ENCODE measurements at regions not wholly inside any gene's neighbourhood (a gene's known extent, or its start where the extent isn't known, plus 50 kb on each side); places are given as distances from the start of the nearest gene placed in this dataset.

DNA sequence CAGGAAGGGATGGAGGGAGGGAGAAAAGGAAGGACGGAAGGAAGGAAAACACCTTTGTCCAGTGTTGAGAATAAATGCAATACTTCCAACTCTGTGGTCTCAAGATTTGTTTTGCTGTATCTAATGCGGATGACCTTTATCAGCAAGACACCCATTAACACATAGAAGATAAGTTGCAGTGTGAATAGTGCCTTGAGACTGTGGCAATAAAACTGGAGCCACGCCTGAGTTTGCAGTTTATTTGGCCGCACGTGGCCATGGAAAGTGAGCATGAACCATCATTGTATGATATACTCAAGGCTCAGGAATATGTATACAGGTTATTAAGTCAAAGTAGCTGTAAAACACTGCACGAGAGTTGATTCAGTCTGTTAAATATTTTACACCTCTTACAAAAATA lies 113.6 kb upstream of the EEA1 start:
- DNase-seq (ENCODE audit: low read depth in 4 of 4, low spot score in 1 of 4) = no peak

DNA sequence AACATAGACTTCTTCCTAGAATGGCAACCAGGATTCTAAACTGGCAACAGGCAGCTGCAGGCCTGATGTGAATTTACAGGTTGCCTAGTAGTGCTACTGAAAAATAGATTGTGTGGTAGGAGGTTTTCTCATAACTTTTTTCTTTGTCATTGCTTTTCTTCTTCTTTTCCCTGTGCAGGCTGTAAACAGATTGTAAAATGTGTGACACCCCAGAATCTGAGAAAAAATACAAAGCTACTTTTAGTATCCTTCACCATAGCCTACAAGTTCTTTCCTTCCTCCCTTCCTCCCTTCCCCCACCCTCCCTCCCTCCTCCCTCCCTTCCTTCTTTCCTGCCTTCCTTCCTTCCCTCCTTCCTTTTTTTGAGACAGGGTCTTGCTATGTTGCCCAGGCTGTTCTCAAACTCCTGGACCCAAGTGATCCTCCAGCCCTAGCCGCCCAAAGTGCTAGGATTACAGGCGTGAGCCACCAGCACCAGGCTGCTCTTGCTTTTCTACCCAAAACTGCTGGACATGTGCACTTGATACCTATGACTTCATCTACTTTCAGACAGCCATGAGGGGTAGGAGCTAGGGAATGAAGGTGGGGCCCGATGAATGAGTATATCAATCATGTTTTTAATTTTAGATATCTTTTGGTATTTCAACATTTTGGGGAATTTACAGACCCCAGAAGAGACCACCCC lies 114.2 kb upstream of the EEA1 start:
- no peak for DNase-seq (ENCODE audit: low read depth in 4 of 4, low spot score in 1 of 4)

DNA sequence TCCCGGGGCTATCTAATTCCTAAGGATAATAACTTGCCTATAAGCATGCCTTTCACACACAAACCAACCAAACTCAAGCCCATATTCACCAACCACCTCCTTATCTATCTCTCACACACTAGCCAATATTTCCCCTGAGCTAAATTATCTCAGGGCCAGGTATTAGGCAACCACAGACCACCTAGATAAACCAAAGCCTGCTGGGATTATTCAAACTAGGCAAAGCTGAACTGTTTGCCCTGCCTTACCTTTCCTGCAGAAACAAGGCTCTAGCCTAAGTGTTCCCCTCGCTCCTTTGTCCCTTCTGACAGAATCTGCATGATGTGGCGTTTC lies 114.7 kb upstream of the EEA1 start:
- DNase-seq (ENCODE audit: low read depth in 4 of 4, low spot score in 1 of 4) = no peak

DNA sequence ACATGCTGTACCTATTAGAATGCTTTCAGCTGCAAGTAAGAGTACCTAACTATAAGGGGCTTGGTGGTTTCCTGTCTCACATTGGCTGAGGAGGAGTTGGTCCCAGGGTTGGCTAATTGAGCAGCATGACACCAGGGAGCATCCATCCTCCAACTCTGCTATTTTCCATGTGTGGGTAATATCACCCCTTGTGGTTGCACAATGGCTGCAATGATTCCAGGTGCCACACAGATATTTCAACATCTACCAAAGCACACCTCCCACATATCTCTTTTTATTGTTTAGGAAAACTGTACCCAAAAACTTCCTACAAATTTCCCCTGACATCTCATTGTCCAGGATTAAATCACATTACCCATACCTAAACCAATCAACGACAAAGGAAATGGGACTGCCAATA lies 118.0 kb upstream of the EEA1 start:
- no peak for DNase-seq (ENCODE audit: low read depth in 4 of 4, low spot score in 1 of 4)

DNA sequence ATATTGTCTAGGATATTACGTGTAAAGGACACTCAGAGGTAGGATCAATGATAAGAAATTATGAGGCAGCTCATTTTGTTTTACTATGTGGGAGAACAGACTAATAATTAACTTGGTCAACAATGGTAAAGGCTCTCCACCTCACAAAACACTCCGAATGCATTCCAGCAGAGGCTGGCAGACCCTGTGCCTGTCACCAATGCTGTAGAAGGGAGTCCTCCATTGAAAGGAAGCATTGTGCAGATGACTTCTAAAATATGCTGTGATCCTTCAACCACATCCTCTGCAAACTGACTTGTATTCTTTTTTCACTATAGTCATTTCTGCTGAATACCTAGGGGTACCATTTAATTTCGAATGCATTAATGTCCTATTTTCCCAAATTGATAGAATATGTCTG lies 119.6 kb upstream of the EEA1 start:
- no peak for DNase-seq (ENCODE audit: low read depth in 4 of 4, low spot score in 1 of 4)

DNA sequence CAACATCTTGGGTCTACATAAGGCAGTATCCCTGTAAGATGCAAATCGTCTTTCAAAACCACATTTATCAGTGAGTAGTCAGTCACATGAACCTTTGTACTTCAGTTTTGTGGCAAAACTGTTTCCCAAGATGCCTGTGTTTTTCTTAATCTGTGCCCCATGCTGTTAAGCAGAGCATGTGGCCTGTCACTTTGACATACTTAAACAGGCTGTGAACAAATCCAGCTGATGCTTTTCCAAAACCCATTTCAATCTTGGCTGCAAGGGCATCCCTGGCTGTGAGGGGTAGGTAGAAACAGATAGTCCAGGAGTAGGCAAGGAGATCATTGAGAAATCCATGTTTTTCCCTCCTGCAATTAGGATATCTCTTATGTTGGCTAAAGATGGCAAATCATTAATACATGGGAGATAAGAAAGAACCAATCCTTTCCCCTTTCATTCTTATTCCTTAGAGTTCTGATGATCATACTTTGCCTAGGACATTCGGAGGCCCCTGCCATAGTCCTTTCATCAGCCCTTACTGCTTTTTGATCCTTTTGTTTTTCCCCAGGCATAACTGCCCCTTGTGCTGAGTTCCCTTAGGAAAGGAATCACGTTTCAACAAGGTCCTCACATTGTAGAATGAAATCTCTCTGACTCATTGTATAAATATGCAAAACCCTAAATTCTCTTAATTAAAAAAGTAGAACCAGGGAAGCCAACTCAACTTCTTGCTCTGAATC lies 121.1 kb upstream of the EEA1 start:
- no peak for DNase-seq (ENCODE audit: low read depth in 4 of 4, low spot score in 1 of 4)

DNA sequence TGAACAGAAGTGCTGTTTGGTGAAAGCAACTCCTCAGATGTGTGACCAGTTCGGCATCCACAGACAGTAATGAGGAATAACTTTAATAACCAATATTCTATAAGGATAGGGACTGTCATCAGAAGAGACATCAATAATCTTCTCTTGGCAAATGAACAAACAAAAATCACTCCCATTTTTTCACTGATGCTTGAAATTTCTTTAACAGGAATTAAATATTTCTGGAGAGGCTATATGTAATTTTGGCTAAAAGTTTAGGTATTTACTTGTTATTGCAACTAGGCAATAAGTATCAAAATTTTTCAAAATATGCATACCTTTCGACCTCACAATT lies 121.6 kb upstream of the EEA1 start:
- DNase-seq (ENCODE audit: low read depth in 4 of 4, low spot score in 1 of 4) = no peak

DNA sequence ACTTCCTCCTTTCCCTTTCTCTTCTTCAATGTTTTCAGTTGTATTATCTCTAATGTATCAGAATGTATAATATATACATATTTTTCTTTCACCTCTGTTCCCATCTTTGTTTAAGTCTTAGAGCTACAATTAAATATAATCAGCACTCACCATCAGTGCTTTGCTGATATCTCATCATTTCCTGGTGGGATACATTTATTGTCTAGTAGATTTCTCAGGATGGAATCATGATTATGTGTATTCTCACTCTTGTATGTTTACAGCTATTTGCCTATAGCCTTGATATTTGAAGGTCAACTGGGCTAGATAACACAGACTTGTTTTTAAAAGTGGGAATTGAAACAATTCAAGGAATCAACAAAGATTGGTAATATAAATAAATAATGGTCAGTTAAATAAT lies 124.9 kb upstream of the EEA1 start:
- no peak for DNase-seq (ENCODE audit: low read depth in 4 of 4, low spot score in 1 of 4)

DNA sequence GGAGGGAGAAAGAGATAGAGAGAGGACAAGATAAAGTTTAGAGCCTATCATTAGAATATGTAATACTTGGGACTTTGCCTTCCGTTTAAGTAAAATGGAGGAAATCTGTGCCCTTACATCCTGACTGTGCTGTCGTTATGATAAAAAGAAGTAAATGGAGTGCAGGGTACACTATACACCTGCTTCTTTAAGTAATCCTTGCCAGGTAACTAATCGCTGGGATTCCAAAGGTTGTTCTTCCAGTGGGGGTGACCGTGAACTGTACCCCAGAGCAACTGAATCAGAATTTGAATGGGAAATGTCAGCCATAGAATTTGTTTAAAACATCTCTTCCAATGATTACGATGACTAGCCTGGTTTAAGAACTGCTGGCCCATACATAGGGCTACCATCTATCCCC lies 126.1 kb upstream of the EEA1 start:
- DNase-seq (ENCODE audit: low read depth in 4 of 4, low spot score in 1 of 4) = no peak

DNA sequence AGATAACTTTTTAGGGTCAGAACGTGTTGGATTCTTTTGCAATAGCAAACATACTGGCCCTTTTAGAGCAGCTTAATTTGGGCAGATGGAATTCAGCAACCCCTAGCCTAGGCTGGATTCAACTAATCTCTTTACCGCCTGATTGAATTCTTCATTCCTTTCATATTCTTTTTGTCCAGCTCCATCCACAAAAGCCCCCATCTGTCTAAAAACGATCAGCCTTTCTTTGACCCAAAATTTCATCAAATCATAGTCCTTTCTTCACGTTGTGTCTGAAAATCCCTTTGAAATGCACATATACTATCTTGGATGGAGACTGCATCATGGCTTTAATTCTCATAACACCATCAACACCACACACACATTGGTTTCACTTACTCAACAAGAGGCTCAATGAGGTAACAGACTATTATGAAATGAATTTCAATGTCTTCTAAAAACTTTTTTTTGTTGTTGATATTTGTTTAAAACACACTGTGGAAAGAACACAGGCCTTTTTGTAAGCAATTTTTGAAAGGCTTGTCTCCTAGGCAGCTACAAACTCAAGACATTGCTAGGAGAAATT lies 128.0 kb upstream of the EEA1 start:
- no peak for DNase-seq (ENCODE audit: low read depth in 4 of 4, low spot score in 1 of 4)

DNA sequence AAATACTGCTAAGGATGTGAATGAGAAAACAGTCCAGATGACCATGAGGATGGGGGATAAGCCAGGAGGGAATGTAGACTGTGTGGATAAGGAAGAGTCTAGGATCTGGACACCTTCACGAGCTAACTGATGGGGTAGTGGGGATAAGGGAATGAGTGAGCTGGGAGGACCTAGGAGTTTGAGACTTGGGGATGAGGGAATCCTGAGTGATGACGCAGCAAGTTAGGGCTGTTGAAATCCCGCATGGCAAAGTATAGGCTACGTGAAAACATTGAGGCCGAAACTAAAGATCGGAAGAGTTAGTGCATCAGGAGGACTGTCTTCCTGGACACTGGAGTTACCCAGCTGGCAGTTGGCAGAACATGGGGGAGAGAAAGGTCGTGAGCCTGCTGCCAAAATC lies 129.2 kb upstream of the EEA1 start:
- no peak for DNase-seq (ENCODE audit: low read depth in 4 of 4, low spot score in 1 of 4)

DNA sequence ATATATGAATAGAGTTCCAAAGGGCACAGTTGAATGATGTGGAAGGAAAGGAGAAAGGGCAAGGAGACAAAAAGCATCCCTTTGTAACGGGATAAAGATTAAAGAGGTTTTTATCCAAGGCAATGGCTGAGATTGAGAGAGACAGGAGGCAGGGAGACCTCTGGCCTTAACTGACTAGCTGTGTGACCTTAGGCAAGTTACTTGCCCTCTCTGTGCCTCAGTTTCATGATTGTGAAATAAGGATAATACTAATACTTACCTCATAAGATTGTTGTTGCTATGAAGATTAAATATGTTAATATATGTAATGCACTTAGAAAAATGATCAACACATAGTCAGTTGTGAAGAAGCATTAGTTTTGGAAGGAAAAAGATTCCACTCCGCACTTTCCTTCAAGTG lies 130.2 kb upstream of the EEA1 start:
- no peak for DNase-seq (ENCODE audit: low read depth in 4 of 4, low spot score in 1 of 4)

DNA sequence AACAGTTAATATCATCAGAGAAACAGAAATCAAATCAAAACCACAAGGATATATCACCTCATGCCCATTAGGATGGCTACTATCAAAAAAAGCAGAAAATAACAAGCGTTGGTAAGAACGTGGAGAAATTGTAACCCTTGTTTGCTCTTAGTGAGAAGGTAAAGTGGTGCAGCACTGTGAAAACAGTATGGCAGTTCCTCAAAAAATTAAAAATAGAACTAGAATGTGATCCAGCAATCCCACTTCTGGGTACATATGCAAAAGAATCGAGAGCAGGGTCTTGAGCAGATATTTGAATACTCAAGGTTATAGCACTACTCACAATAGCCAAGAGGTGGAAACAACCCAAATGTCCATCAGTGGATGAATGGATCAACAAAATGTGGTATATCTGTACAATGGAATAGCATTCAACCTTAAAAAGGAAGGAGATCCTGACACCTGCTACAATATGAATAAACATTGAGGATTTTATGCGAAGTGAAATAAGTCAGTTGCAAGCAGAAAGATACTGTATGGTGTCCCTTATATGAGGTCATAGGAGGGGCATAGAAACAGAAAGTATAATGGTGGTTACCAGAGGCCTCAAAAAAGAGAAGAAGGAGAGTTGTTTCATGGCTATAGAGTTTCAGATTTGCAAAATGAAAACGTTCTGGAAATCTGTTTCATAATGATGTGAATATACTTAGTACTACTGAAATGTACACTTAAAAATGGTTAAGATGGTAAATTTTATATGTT lies 131.0 kb upstream of the EEA1 start:
- no peak for DNase-seq (ENCODE audit: low read depth in 4 of 4, low spot score in 1 of 4)

DNA sequence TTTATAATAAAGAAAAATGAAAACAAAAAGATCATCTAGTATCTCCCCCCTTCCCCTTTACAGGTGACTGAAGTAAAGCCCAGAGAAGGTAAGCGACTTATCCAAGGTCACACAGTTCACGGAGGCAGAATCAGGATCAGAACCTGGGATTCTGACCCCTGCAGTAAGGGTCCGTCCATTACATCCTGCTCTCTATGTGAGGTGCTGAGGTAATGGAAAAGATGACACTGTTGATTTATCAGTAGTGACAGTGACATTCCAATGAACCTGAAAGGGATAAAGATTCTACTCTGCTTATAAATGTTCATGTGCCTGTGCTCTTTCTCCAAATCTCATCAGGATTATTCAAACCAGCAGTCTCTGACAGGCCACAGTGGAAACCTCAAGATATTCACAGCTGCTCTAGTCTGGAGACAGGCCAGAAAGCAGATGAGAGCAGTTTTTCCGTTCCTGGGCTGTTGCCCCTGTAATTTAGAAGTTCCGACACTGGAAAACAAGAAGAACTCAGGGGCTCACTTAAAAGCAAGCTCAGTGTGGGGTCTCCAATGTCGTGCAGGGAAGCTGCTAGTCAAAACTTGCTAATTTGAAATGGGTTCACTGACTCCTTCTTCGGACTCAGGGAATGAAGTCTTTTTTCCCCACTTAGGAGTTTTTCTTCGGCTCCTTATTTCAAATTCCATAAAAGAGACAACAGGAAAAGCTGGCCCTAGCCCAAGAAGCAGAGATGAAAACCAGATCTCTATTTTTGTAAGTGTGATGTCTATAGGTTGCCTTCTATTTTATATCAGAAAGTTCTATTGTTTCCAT lies 131.8 kb upstream of the EEA1 start:
- no peak for DNase-seq (ENCODE audit: low read depth in 4 of 4, low spot score in 1 of 4)

DNA sequence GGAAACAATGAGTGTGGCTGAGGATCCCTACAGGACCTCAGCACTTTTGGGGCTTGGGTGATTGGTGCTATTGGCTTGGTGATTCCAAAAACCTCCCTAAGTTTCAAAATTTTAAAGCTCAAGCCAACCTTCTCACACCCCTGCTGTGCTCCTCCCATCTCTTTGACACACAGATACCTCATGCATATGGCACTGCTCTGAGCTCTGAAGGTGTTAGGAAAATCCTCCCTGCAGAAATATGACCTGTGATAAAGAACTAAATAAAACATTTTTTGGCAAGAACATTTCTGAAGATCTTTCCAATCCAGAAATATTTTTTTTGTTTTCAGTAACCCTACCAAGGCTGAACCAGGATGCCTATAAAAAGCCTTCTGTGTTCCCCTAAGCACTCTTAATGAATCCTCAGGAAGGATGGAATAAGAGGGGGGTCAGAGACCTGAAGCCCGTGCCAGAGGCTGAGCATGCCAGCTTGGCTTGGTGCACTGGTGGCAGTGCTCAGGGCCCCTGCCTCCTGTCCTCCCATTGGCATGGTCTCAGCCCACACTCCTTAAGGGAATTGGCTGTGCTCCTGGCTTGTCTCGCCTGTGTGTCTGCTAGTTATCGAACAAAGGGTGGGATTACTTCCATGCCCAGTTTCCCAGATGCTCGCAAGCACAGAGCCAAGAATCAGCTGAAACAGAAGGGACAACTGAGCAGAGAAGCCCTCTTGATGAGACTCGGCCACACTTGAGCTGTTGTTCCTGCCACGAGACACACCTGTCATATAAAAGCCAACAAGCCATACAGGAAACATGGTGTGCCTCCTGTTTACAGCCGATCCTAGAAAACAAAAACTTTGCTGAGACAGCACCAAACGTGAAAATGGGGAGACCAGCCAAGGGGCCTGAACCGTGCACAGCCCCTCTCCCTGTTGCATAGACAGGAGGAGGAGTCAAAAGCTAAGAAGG lies 132.7 kb upstream of the EEA1 start:
- DNase-seq (ENCODE audit: low read depth in 4 of 4, low spot score in 1 of 4) = no peak

DNA sequence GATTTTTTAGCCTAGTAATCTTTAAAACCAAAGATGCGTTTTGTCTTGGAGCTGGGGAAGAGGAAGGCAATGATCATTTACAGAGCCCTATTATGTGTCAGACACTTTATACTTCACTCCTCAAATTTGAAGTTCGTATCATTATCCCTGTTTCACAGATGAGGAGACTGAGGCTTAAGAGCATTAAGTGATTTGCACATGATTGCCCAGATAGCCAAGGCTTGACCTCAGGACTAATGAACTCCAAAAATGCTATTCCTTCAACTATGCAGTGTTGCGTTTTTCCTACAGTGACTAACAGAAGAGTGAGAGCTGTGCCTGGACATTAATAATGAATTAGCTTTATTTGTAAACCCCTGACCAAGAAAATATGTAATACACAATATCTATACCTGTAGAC lies 136.8 kb upstream of the EEA1 start:
- DNase-seq (ENCODE audit: low read depth in 4 of 4, low spot score in 1 of 4) = no peak

DNA sequence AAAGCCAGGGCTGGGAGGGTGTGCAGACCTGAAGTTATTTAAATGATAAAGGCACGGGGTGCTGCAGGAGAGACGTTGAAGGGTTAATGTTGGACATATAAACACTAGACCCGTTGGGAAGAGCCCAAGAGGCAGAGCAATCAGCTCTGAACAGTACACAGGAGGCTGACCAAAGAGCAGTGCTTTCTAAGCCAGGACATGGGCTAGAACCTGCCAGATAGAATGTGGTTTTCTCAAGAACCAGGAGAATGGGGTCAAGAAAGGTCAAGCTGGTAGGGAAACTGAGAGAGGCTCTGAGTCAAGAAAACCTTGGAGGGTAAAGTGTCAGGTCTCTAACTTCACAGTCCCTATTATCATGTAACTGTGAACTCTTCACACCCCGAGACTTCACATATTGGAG lies 143.2 kb upstream of the EEA1 start:
- no peak for DNase-seq (ENCODE audit: low read depth in 4 of 4, low spot score in 1 of 4)

DNA sequence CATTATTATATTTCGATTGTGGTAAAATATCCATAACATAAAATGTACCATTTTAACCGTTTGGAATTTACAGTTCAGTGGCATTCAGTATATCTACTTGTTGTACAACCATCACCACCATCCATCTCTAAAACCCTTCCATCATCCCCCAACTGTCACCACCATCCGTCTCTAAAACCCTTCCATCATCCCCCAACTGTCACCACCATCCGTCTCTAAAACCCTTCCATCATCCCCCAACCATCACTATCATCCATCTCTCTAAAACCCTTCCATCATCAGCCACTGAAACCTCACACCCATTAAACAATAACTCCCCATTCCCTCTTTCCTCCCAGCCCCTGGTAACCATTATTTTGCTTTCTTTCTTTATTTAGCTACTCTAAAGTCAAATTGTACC lies 144.2 kb upstream of the EEA1 start:
- DNase-seq (ENCODE audit: low read depth in 4 of 4, low spot score in 1 of 4) = no peak

DNA sequence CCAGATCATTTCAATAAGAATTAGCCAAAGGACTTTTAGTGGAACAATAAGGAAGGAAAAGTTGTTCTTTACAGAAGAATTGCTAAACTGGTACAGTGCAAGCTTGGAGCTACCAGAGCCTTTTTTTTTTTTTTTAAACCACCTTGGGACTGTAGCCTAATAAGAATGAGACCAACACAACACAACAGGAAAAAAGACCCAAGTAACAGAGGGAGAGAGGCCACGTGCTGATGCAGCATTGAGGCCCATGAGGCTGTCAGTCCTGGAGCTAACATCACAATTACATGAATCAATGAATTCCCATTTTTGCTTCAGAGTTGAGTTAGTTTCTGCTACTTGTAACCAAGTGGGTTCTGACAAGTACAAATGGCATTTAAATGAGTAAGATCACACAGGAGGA lies 149.0 kb upstream of the EEA1 start:
- no peak for DNase-seq (ENCODE audit: low read depth in 4 of 4, low spot score in 1 of 4)

DNA sequence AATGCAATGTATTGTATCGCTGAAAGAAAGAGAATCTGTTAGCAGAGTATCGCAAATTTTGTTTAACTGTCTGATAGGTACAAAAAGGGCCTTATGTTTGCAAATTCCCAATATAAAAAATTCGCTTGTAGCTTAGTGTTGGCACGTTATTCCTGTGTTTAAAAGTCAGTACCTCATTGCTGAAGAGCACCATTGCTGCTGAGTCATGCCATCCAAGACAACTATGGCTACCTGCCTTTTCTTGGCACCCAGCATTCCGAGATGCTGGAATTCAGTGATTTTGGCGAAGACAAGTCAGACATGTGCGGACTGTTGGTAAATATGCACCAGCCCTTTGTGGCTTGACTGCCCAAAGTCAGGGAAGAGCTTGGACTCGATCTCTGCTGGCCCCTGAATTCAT lies 149.5 kb upstream of the EEA1 start:
- DNase-seq (ENCODE audit: low read depth in 4 of 4, low spot score in 1 of 4) = no peak

DNA sequence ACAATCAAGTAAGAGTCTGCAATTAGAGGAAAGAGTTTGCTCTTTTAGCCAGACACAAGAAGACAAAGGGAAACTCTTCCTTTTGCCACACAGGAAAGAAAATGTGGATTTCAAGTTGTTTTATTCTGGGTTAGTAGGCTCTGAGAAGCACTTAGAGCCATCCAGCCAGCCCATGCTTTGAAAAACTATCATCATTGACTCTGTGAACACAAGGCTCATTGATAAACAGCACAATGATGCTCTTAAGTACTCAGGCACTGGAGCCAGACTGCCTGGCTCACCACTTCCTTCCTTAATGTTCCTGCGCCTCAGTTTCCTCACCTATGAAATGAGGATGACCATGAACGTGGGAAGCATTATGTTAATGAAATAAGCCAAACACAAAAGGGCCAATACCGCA lies 150.2 kb upstream of the EEA1 start:
- DNase-seq (ENCODE audit: low read depth in 4 of 4, low spot score in 1 of 4) = no peak
